Nephron progenitor cell (in vitro differentiated cells): ENCODE measurements at regions not wholly inside any gene's neighbourhood (a gene's known extent, or its start where the extent isn't known, plus 50 kb on each side); places are given as distances from the start of the nearest gene placed in this dataset.

Experiments
- DNase-seq: peaks from one replicate; pipeline ENCODE4 v3.0.0; 2021
- H3K27ac Mint-ChIP-seq: 2 replicates; pipeline ENCODE4 v1.8.0; 2021; ENCODE audit warnings: mild to moderate bottlenecking, moderate library complexity, mixed read lengths
- H3K27me3 Mint-ChIP-seq: 2 replicates; pipeline ENCODE4 v1.8.0; 2021; ENCODE audit warnings: mild to moderate bottlenecking, low read depth, mixed read lengths; ENCODE audit not compliant: poor library complexity
- H3K36me3 Mint-ChIP-seq: 2 replicates; pipeline ENCODE4 v1.8.0; 2021; ENCODE audit warnings: low read depth, mixed read lengths
- H3K4me1 Mint-ChIP-seq: 2 replicates; pipeline ENCODE4 v1.8.0; 2021; ENCODE audit warnings: mixed read lengths
- H3K4me3 Mint-ChIP-seq: 2 replicates; pipeline ENCODE4 v1.8.0; 2021; ENCODE audit warnings: mild to moderate bottlenecking, moderate library complexity, mixed read lengths
- H3K9me3 Mint-ChIP-seq: 2 replicates; pipeline ENCODE4 v1.8.0; 2021; ENCODE audit warnings: mild to moderate bottlenecking, moderate library complexity, mixed read lengths
- CTCF ChIP-seq: fragments of 200-600 bp; sonication (generic); IDR thresholded peaks from 2 replicates; pipeline ENCODE4 v1.5.0; 2021; ENCODE audit warnings: antibody characterized with exemption

GRCh38 chr2:136195226-136195625 is 77.3 kb upstream of the CXCR4 start:
- Mint-ChIP-seq H3K27ac (no peak overlapping the region), H3K27me3 (peaks cover 6% of the 10 kb centered on the region), H3K4me1 (peaks cover 11% of the 10 kb centered on the region), H3K36me3 (peaks cover 20% of the 10 kb centered on the region), H3K9me3 (peaks cover 55% of the 10 kb centered on the region), H3K4me3 (no peak overlapping the region)
- TF ChIP-seq CTCF, result no peak
- DNase-seq, result no peak

- no peak for TF ChIP-seq CTCF
- no peak overlapping the region for H3K4me3 Mint-ChIP-seq
- H3K27me3 Mint-ChIP-seq, result peaks cover 10% of the 10 kb centered on the region
- H3K36me3 Mint-ChIP-seq, result peaks cover 4% of the 10 kb centered on the region
- peaks cover 17% of the 10 kb centered on the region for H3K9me3 Mint-ChIP-seq
- no peak for DNase-seq
- peaks cover 41% of the 10 kb centered on the region for H3K4me1 Mint-ChIP-seq
- H3K27ac Mint-ChIP-seq, result no peak overlapping the region
Observed at GRCh38 chr2:136191041-136191440, 73.1 kb upstream of the CXCR4 start.

DNA sequence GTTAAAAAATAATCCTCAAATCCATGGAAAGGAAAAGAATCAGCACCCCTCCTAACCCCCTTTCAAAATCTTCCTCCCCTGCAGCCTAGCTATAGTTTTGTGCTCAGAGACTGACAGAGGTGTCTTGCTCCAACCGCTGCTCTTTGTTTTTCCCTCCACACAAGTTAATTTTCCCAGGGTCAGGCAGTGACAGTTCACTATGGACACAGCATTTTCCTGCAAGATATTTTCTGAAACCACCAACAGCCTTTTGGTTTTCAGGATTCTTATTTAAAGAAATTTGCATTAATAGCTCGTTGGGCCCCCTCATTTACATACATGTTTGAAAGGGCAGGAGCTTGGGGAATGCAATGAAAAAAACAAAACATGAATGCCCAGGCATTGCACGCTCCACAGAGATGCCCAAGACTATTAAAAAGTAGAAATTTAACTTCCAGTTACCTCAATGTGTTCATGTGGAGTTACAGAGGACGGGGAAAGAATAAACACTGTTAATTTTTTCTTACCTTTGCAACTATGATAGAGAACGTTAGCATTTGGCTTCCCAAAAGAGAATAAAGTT is 71.4 kb upstream of the CXCR4 start:
- peaks cover 4% of the 10 kb centered on the region for H3K36me3 Mint-ChIP-seq
- no peak for DNase-seq
- peaks cover 17% of the 10 kb centered on the region for H3K9me3 Mint-ChIP-seq
- H3K27me3 Mint-ChIP-seq, result peaks cover 11% of the 10 kb centered on the region
- H3K27ac Mint-ChIP-seq, result peak overlapping the region; percentile 5
- H3K4me1 Mint-ChIP-seq, result peaks cover 38% of the 10 kb centered on the region
- no peak overlapping the region for H3K4me3 Mint-ChIP-seq
- TF ChIP-seq CTCF, result no peak

DNA sequence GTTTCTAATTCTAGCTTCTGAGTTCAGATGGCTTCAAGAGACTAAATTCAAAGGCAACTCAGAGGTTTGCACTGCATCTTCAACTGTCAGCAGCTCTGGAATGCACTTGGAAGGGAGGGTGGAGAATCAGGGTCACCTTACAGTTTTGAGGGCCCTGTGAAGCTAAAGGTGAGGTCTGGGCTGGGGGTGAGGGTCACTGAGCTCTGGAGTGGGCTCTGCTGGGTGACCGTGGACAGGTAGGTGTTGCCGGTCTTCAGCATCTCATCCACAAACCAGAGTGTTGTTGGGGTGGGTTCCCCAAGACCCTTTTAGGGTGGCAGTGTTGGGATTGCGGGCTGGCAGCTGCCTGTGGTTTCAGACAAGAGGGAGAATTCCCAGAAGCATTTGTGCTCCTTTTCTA is 70.1 kb upstream of the CXCR4 start:
- Mint-ChIP-seq H3K4me3 (no peak overlapping the region), H3K27ac (peak overlapping the region; percentile 26), H3K36me3 (peaks cover 4% of the 10 kb centered on the region), H3K9me3 (peaks cover 17% of the 10 kb centered on the region), H3K4me1 (peaks cover 38% of the 10 kb centered on the region), H3K27me3 (peaks cover 11% of the 10 kb centered on the region)
- DNase-seq, result no peak
- TF ChIP-seq CTCF, result no peak

DNA sequence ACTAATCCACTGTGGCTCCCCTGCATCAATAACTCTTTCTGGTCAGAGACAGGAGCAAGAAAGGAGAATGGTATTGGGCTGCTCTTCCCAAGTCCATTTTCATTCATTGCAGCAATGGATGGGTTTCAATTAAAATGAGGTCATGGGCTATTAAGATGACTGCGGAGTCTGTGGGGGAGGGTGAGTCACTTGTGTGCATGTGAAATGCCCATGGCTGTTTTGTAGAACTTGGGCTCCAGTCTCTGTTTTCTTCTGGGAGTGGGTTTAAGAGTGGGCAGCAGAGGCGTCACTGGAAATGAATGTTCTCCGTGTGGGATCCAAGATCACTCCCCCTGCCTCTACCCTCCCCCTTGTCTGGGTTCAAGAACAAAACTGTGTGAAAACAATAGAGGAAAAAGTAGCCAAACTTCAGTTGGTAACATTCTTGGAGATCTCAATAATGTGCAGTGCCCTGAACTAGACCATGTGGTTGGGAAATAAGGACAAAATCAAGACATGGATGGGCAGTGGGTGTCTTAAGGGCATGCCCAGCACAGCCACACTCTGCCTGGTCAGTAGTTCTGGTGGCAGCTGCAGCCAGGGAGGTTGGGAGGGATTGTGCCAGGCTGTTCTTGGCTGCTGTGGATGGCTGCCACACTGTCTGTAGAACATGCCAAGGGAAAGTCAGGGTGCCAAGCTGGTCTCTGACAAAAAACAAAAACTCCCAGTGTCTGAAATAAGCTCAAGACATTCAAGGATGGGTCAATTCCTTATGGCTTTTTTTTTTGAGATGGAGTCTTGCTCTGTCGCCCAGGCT is 68.2 kb upstream of the CXCR4 start:
- no peak overlapping the region for H3K27ac Mint-ChIP-seq
- H3K9me3 Mint-ChIP-seq, result peaks cover 7% of the 10 kb centered on the region
- DNase-seq, result no peak
- H3K4me1 Mint-ChIP-seq, result peaks cover 38% of the 10 kb centered on the region
- no peak for TF ChIP-seq CTCF
- H3K27me3 Mint-ChIP-seq, result peaks cover 7% of the 10 kb centered on the region
- H3K4me3 Mint-ChIP-seq, result no peak overlapping the region
- H3K36me3 Mint-ChIP-seq, result no peaks in the 10 kb centered on the region

- Mint-ChIP-seq H3K9me3 (no peaks in the 10 kb centered on the region), H3K27ac (no peak overlapping the region), H3K27me3 (peaks cover 7% of the 10 kb centered on the region), H3K4me3 (no peak overlapping the region), H3K36me3 (no peaks in the 10 kb centered on the region), H3K4me1 (peaks cover 30% of the 10 kb centered on the region)
- no peak for DNase-seq
- TF ChIP-seq CTCF, result no peak
Observed at GRCh38 chr2:136183097-136183496, 65.1 kb upstream of the CXCR4 start.
